IPS DF 6.9 (cell line): ENCODE measurements at regions not wholly inside any gene's neighbourhood (a gene's known extent, or its start where the extent isn't known, plus 50 kb on each side); places are given as distances from the start of the nearest gene placed in this dataset.
"Not testable (repeated sequence)": the region's sequence is repeated elsewhere in the genome, so short reads cannot be mapped to it uniquely, and the experiment has no call there.

ENCODE experiments used
- DNase-seq: peaks from one replicate; pipeline ENCODE4 v3.0.0-alpha.2; 2013; ENCODE audit warnings: low read depth, low spot score
- H3K27ac ChIP-seq: one replicate; pipeline ENCODE4 v1.5.1; 2013; ENCODE audit warnings: low read length, control low read depth
- H3K27me3 ChIP-seq: 2 replicates; pipeline ENCODE4 v1.6.1; 2013; ENCODE audit warnings: mild to moderate bottlenecking, low read length; ENCODE audit not compliant: control insufficient read depth, insufficient read depth
- H3K36me3 ChIP-seq: 2 replicates; pipeline ENCODE4 v1.6.1; 2013; ENCODE audit warnings: low read length; ENCODE audit not compliant: control insufficient read depth, insufficient read depth
- H3K4me1 ChIP-seq: 2 replicates; pipeline ENCODE4 v1.6.1; 2013; ENCODE audit warnings: low read length; ENCODE audit not compliant: control insufficient read depth, insufficient read depth
- H3K4me3 ChIP-seq: 2 replicates; pipeline ENCODE4 v1.5.1; 2013; ENCODE audit warnings: mild to moderate bottlenecking, low read length
- H3K9me3 ChIP-seq: 2 replicates; pipeline ENCODE4 v1.6.1; 2013; ENCODE audit warnings: low read length, inconsistent platforms; ENCODE audit not compliant: control insufficient read depth, insufficient read depth
- WGBS: extraction: QIAGEN DNeasy Blood & Tissue Kit; methylation state at CpG from one replicate; pipeline ENCODE4 v1.1.7; 2013; ENCODE audit warnings: mixed read lengths, missing lambda C conversion rate; ENCODE audit not compliant: insufficient read length, insufficient coverage; 5-methylcytosine and 5-hydroxymethylcytosine counted together

DNA sequence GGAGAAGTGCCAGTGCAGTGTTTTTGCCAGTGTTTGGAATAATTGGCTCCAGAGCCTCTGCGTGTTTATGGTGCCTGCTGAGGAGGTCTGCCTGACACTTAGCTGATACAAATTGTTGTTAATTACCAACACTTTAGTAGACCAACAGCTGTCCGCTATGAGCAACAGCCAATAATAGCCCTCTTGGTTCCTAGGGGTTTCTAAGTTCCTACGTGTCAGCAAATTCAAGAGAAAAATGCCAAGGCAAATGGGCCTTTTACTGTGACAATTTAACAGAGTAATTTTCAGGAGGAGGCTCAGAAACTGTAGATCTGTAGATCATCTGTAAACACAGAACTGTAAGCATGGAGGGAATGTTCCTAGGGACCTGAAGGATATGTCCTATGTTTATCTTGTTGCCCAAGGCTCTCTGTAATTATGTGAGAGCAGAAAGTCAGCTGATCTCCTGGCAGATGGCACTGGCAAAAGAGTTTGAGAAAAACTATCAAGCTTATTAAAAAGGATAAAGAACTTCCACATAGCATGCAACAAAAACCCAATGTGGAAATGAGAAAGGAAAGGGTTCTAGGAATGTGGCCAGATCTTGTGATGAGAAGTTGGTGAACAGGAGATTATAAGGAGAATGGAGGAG is 157.7 kb downstream of the GJA1 start:
- H3K27ac ChIP-seq: no peak overlapping the region
- H3K36me3 ChIP-seq: no peaks in the 10 kb centered on the region
- no peak overlapping the region for H3K4me3 ChIP-seq
- WGBS: no CpG with 5 or more reads among the region's 3 CpGs
- H3K9me3 ChIP-seq: no peaks in the 10 kb centered on the region; the same call in 1 of the 2 replicates
- no peaks in the 10 kb centered on the region for H3K27me3 ChIP-seq
- H3K4me1 ChIP-seq: no peaks in the 10 kb centered on the region
- DNase-seq: no peak

DNA sequence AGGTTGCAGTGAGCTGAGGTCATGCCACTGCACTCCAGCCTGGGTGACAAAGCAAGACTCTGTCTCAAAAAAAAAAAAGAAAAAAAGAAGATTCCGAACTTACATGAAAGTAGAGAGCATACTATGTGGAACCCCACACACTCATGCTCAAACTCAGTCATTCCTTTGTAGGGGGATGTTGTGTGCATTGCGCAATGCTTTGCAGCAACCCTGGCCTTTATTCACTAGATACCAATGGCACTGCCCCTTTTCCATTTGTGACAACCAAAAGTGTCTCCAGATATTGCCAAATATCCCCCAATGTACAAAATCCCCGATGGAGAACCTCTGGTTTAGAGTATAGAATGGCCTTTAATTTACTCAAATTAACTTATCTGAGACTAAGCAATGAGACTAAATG is 158.6 kb downstream of the GJA1 start:
- WGBS: no CpG with 5 or more reads among the region's 3 CpGs
- no peak overlapping the region for H3K27ac ChIP-seq
- H3K36me3 ChIP-seq: no peaks in the 10 kb centered on the region
- no peak overlapping the region for H3K4me3 ChIP-seq
- H3K9me3 ChIP-seq: no peaks in the 10 kb centered on the region; the same call in 1 of the 2 replicates
- no peaks in the 10 kb centered on the region for H3K4me1 ChIP-seq
- DNase-seq: no peak
- H3K27me3 ChIP-seq: no peaks in the 10 kb centered on the region

DNA sequence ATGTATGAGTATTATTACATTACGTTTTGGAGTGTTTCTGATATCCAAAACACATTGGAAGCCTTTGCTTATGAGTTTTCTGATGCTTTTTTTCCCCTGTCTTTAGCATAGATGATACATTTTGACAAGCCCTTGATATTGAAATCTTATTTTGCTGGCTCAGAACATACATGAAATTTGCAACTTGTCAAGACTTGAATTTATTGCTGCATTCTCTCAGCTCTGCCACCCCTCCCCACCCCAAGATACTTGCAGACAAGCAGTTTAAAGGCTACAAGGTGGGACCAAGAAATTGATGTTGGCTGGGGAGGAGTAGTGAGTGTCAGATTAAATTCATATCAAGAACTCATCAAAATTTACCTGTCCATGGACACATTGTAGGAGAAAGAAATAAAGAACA is 160.2 kb downstream of the GJA1 start:
- no peaks in the 10 kb centered on the region for H3K4me1 ChIP-seq
- no peaks in the 10 kb centered on the region for H3K27me3 ChIP-seq
- WGBS: no CpG with 5 or more reads among the region's 1 CpG
- H3K4me3 ChIP-seq: no peak overlapping the region
- no peaks in the 10 kb centered on the region; the same call in 1 of the 2 replicates for H3K9me3 ChIP-seq
- H3K27ac ChIP-seq: no peak overlapping the region
- H3K36me3 ChIP-seq: no peaks in the 10 kb centered on the region
- no peak for DNase-seq

DNA sequence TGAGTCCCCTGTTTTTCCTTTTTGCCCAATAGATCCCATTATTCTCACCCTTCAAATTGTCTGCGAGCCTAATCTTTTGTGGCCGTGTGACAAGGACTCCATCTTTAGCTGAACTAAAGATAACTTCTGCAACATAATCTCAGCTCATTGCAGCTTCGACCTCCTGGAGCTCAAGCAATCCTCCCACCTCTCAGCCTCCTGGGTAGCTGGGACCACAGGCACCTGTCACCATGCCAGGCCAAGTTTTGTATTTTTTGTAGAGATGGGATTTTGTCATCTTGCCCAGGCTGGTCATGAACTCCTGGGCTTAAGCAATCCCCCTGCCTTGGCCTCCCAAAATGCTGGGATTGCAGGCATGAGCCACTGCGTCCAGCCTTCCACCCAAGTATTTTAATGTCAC is 161.0 kb downstream of the GJA1 start:
- no peaks in the 10 kb centered on the region for H3K27me3 ChIP-seq
- H3K36me3 ChIP-seq: no peaks in the 10 kb centered on the region
- H3K27ac ChIP-seq: no peak overlapping the region
- no peaks in the 10 kb centered on the region; the same call in 1 of the 2 replicates for H3K9me3 ChIP-seq
- no peak overlapping the region for H3K4me3 ChIP-seq
- no peak for DNase-seq
- WGBS: no CpG with 5 or more reads among the region's 4 CpGs
- no peaks in the 10 kb centered on the region for H3K4me1 ChIP-seq

DNA sequence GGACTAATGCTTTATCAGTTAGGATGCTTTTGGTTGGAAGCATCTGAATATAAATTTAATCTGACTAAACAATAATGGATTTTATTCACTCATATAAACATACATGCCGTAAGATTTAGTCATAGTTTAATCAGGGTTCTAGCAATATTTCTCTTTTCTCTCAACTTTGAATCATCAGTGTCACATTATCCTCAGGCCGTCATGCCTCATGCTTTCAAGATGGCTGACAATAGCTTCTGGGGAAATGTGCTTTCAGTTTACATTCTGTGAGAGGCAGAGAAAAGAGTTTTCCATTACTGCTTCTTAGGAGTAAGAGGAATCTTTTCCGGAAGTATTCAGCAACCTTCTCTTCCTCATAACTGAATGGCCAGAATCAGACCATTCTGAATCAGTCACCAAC is 162.2 kb downstream of the GJA1 start:
- no peak for DNase-seq
- no peaks in the 10 kb centered on the region for H3K36me3 ChIP-seq
- H3K9me3 ChIP-seq: no peaks in the 10 kb centered on the region; the same call in 1 of the 2 replicates
- WGBS: no CpG with 5 or more reads among the region's 3 CpGs
- no peaks in the 10 kb centered on the region for H3K27me3 ChIP-seq
- no peak overlapping the region for H3K4me3 ChIP-seq
- no peaks in the 10 kb centered on the region for H3K4me1 ChIP-seq
- no peak overlapping the region for H3K27ac ChIP-seq

DNA sequence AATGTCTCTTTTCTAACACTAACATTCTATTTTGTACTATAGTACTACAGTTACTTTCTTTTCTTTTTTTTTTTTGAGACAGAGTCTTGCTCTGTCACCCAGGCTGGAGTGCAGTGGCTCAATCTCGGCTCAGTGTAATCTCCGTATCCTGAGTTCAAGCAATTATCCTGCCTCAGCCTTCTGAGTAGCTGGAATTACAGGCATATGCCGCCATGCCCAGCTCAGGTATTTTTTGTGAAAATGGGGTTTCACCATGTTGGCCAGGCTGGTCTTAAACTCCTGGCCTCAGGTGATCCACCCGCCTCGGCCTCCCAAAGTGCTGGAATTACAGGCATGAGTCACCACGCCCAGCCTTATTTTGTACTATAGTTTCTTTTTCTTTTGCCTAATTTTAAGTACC is 163.9 kb downstream of the GJA1 start:
- H3K36me3 ChIP-seq, H3K4me1 ChIP-seq, H3K4me3 ChIP-seq, H3K27ac ChIP-seq, H3K27me3 ChIP-seq, H3K9me3 ChIP-seq, DNase-seq: not testable (repeated sequence)
- no CpG with 5 or more reads among the region's 6 CpGs for WGBS

DNA sequence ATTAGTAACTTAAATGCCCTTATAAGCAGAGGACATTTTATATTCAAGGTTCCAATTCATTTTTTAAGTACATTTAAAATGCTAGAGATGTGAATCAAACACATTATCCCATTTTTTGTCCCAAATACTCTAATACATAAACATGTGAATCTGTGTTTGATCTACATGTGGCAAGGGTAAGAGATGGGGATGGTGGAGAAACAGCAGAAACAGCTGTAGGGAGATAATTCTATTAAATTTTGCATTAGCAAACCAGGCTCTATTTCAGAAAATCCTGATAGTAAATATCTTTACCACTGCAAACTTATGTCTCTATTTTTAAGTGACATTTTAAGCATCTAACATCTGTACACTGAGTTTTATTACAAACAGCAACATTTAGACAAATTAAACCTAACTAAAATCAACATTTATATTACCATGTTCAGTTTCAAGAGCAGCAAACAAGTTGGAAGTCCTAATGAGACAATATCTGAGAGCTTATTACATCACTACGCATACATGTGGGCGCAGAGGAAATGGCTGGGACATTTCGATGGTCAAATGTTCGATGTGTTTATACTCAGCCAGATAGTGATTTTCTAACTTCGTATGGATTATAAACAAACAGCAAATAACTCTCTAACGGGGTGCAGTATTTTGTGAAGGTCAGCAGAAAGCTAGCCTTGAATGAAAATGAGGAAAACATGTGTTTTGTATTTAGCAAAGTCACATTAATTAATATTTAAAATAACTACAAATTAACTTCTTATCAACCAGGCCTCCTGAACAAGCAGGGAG is 165.1 kb downstream of the GJA1 start:
- no peak overlapping the region for H3K4me3 ChIP-seq
- no peak overlapping the region for H3K27ac ChIP-seq
- no CpG with 5 or more reads among the region's 6 CpGs for WGBS
- no peak for DNase-seq
- H3K4me1 ChIP-seq: no peaks in the 10 kb centered on the region
- no peaks in the 10 kb centered on the region for H3K36me3 ChIP-seq
- H3K27me3 ChIP-seq: no peaks in the 10 kb centered on the region
- no peaks in the 10 kb centered on the region for H3K9me3 ChIP-seq

DNA sequence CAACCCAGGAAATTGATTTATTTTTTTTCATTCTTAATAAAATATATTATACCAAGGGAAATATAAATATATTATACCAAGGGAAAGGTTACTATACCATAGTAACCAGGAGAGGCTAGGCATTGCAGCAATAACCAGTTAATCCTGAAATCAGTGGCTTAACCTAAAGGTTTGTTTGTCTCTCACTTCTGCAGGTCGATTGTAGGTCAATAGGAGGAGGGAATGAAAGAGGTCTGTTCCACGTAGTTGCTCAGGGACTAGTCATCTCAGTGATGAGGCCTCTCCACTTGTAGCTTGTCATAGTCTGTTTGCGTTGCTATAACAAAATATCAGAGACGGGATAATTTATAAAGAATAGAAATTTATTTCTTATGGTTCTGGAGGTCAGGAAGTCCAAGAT is 168.0 kb downstream of the GJA1 start:
- H3K27me3 ChIP-seq: no peaks in the 10 kb centered on the region
- DNase-seq: no peak
- WGBS: no CpG with 5 or more reads among the region's 4 CpGs

DNA sequence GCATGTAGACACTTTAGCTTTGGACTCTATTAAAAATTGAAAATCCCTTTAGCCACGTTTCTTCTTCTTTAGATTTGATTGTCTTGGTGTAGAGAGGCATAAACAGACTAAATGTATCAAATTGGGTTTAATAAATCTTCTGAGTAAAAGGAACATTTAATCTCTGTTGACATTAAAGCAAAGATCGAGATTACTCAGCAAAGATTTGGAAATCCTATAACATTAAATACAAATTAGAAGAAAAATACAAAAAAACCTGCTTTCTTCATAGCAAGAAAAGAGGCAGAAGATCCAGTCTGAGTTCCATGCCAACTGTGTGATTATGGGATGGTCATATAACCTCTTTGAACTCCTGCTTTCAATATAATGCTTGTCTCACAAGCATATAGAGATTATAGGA is 172.3 kb downstream of the GJA1 start:
- H3K4me1 ChIP-seq: no peaks in the 10 kb centered on the region
- H3K4me3 ChIP-seq: no peak overlapping the region
- no CpG with 5 or more reads among the region's 2 CpGs for WGBS
- H3K36me3 ChIP-seq: no peaks in the 10 kb centered on the region
- no peaks in the 10 kb centered on the region for H3K27me3 ChIP-seq
- DNase-seq: no peak
- no peaks in the 10 kb centered on the region for H3K9me3 ChIP-seq
- H3K27ac ChIP-seq: no peak overlapping the region

More for the DNA sequence above, 168.0 kb downstream of the GJA1 start:
- Histone ChIP-seq H3K36me3 (no peaks in the 10 kb centered on the region), H3K4me1 (no peaks in the 10 kb centered on the region), H3K9me3 (no peaks in the 10 kb centered on the region), H3K27ac (no peak overlapping the region), H3K4me3 (no peak overlapping the region)

DNA sequence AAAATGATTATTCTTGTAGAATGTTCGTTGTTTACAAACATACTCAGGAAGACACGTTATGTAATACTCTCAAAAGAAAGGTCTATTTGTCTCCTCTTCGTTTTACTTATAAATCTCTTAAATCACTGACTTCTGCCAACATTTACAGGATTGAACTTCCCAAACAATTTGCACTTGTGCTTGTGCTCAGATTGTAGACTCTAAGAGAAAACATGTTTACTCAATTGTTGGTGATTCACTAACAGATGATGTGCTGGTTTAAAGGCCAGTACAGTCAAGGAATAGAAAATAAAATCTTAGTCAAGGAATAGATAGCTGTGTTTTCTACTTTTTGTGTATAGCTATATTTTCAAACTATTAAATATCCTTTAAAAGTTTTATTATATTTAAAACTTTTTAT is 172.8 kb downstream of the GJA1 start:
- DNase-seq: no peak
- no peaks in the 10 kb centered on the region for H3K36me3 ChIP-seq
- no CpG with 5 or more reads among the region's 3 CpGs for WGBS
- no peaks in the 10 kb centered on the region for H3K4me1 ChIP-seq
- H3K27ac ChIP-seq: no peak overlapping the region
- H3K9me3 ChIP-seq: no peaks in the 10 kb centered on the region
- no peak overlapping the region for H3K4me3 ChIP-seq
- no peaks in the 10 kb centered on the region for H3K27me3 ChIP-seq

DNA sequence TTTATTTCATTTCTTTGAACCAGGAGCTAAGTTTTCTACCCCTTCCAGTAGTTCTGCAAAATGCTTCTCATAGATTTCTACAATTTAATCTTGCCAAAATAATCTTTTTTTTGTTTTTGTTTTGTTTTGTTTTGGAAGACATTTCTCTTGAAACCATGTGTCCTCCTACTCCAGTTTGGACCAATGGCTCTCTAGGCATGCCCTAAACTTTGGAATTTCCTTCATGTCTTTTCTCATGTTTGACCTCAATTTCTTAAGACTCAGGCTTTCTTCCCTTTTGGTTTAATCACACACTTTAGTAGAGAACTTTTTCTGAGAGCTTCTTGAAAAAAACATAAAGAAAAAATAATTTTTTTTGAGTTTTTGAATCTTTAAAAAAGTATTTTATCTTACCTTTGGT is 173.8 kb downstream of the GJA1 start:
- Histone ChIP-seq H3K27me3 (no peaks in the 10 kb centered on the region), H3K4me3 (no peak overlapping the region), H3K27ac (no peak overlapping the region), H3K36me3 (no peaks in the 10 kb centered on the region), H3K9me3 (no peaks in the 10 kb centered on the region), H3K4me1 (no peaks in the 10 kb centered on the region)
- no peak for DNase-seq
